Activated naive CD4-positive, alpha-beta T cell treated with Interleukin-2 at 50 U/mL for 16 hours (primary cell): ENCODE measurements at regions not wholly inside any gene's neighbourhood (a gene's known extent, or its start where the extent isn't known, plus 50 kb on each side); places are given as distances from the start of the nearest gene placed in this dataset.

Source experiments
- DNase-seq: peaks from one replicate; pipeline ENCODE4 v3.0.0-alpha.2; 2020

DNA sequence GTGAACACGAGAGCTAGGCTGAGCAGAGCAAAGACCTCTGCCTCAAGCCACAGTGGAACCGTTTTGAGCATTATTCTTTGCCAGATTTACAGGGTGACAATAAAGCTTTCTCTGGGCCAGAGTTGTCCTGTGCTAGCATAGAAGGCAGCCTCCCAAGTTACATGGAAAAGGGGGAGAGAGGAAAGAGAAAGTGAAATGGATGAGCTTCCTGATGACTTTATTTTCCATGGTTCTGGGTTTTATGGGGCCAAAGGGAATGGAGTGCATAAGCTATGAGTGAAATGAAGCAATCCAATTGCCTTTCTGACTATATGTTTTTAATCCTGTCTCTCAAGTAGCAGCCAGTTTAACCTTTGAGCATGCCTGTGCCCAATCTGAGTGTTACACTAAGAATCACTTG lies 428.4 kb downstream of the COG6 start:
- DNase-seq, result no peak

DNA sequence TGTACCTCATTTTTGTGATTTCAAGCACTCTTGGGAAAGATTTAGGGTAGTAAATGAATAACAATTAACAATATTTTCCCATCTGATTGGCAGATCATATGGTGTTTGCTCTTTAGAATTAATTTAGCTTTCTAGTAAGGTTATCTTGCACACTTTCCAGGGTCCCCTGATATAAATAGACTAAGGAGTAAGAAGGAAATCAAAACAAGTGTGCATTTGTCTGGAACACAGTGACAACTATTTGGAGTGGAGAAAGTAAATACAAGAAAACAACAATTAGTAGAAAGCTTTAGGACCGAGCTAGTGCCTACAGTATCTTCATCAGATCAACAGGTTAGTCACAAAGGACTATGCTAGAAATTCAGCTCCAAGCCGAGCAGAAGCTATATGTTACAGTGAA lies 429.5 kb downstream of the COG6 start:
- no peak for DNase-seq

DNA sequence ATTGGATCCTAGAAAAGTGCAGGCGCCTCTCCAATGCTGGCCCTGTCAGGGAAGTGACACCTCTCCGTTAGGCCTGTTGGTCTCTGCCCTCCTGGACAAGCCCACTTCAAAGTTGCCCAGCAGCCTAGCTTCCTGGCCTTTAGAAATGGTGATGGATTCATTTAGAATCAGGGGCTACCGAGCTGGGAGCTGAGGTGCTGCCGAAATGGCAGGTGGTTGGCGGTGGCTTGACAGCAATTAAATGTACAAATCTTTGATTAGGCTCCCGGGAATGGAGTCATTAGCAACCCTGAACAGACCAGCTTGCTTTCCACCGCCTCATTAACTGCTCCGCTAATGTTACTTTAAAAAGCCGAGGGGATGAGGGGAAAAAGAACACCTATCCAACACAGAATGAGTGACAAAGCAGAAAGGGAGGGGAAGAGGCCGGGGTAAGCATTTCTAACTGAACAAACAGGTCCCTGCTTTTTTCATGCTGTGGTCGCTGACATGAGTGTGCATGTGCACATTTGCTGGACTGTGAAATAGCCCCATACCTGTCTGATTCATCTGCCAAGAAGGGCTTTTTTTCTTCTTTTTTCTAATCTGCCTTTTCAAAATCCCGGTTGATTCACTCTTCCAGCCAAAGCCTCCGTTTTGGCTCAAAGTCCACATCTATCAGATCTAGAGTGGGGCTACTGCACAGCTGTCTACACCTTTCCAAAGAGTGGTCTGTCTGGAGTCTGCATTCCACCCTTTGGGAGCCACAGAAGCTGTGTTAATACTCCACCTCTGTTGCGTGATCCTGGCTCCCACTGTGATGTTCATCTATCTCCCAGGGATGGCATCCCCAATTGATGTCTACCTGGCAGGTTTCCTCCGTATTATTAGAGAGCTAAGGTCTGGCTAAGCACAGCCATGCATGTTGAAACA lies 431.9 kb downstream of the COG6 start:
- DNase-seq, result no peak

DNA sequence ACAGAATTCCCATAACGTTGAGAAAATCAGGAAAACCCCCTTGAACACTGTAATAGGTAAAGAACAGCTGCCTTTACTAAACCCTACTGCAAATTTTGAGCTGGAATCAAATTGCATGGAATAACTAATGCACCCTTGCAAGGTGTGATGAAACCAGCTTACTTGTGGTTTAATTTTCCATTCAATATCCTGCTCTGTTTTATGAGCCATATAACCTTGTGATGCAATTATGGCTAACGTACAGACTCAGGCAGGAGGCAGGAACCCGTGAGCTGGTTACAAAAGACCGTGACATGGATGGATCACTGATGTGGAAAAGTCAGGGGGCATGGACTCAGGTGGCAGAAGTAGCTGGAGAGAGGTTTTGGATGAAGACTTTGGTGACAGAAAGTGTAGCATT lies 438.6 kb downstream of the COG6 start:
- no peak for DNase-seq

DNA sequence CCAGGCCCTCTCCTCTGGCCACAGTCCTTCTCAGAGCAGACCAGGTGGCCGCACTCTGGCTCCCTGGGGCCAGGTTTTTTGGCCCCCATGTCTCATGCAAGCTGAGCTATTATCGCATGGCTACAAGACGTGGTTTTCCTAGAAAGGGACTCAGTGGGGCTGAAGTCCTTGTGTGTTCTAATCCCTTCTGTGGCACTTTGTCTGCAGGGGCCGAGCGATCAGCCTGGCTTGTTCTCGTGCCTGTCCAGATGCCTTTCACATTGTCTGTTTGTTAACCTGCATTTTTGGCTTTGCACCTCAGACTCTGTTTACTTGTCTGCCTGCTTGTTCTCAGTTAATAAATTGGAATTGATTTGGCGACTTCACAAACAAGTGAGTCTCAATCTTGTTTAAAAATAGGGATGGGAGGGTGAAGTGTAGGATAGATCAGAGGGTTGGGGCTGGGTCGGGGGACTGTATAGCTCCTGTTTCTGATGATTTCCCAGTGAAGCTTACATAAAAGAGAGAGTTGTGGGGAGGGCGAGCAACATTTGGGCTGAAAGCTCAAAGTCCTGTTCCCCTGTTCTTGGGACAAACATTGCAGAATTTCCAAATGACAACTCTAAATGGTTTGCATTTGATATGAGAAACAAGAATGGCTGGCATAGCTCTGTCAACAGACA lies 440.4 kb downstream of the COG6 start:
- no peak for DNase-seq

DNA sequence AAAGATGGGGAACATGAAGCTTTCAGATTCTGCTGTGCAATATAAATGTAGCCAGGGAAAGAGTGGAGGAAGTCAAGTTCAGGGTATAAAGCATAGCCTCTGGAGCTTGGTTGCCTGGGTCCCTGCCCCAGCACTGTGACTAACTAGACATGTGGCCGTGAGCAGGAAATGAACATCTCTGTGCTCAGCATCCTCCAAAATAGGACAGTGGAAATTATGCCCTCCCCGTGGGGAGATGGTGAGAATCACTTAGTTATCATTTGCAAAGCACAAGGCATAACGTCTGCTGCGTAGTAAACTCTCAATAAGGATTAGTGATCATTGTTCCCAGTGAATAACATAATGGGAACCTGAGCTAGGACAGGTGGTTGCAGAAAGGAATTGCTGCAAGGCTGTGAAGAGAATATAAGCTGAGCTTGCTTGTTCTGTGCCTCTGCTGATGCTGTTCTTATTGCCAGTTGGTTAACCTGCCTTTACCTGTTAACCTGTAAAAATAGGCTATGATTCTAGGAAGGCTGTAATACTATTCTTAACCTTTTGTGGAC lies 441.0 kb downstream of the COG6 start:
- peak; percentile 35 for DNase-seq

DNA sequence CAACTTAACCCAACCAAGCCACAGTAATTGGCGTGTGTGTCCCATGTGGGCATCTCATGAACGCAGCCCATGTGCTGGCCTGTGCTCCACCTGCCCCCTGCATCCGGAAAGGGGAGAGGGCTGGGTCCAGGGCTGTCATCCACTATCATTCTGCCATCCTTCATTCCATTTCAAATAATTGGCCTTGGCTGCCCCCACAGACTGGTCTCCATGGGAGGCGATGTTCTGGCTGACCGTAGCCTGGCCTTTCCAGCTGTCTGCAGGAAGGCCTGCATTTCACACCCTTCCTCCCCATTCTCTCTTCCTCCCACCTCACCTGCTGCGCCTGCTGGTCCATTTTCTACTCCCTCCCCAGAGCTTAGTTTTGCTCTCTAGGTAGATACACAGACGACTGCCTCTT lies 442.8 kb downstream of the COG6 start:
- no peak for DNase-seq

DNA sequence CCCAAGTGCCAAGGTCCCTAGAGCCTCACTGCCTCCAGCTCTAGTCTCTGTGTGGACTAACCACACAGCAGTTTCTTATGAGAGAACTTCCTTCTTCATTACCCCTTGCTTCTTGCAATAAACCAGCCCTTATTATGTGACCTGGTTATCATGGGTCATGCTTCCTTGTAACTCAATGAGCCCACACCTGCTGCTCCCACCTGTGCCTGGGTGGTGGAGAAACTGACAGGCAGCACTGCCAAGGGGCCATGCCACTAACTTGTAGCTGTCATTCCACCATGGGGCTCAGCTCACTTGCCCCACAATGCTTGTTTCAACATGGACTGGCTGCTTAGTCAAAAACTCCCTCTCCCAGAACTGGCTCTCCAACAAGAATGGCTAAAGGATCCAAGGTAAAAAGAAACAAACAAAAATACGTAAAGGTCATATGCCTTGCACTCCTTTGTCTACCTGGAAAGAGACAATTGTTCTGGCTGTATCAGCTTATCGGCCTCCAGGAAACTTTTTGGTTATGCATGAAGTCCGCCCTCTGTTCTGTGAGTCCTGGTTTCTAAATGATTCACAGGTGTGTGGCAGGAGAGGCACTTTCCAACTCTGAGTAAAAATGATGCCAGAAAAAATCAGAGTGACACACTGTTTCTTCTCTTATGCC lies 446.4 kb downstream of the COG6 start:
- peak; percentile 38 for DNase-seq

DNA sequence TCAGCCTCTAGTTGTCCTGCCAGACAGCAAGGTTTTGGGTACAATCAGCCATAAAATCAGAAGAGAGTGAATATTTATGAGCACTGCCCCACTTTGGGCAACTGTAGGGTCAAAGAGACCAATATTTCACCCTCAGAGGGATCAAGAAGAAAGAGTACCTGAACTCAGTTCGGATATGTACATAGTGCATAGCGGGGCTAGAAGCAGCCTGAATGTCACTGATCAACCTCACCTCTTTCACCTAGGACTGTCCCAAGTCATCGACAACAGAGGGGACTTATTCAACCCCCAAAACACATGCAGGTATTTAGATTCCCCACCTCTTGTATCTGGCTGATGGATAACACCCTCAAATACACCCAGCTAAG lies 446.9 kb downstream of the COG6 start:
- no peak for DNase-seq

DNA sequence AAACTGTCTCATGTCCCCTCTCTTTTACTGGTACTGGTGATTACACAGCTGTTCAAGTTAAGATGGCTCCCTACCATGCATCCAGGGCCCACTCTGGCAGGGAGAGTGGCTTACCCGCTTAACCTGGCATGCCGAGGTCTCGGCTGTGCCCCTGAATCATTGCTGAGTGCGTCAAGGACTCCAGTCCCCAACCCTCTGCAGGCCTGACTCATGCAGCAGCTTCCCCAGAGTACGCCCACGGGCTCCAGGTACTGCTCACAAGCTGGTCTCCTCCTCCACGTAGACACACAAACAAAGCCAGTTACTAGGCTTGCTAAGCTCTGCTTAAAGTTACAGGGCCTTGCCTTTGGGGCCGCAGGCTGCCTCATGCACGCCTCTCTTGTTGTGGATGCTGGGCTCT lies 447.4 kb downstream of the COG6 start:
- peak; percentile 91 for DNase-seq

DNA sequence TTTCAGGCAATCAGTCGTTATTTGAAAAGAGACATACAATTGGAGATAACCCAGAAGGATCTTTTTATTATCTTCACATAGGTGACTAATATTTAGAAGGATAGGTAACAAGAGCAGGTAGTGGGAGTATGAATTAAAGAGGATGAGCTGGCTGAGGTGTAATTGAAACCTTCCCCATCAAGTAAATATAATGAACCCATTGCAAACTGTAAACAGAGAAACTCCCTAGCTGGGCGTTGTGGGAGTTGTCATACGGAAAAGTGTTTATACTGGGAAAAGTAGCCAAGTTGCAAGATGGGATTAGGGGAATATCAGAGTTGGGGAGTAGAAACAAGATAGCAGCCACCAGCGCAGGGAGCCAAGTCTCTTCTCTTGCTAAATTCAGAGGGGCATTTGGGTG lies 448.4 kb downstream of the COG6 start:
- DNase-seq, result no peak

DNA sequence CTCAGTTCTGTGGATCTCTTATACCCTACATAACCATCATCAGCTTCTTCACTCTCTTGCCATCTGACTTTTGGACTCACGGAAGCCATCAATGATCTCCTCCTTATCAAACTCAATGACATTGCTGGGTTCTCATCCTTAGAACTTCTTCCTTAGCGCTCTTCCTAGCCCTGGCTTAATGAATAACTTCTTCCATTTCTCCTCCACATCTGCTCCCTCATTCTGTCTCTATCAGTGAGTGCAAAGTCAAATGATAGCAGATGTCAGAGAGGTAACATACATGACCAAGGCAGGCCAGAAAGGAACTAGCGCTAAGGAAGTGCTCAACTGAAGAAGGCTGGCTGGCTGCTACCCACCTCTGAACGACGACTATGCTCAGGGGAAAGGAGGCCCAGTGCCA lies 449.8 kb downstream of the COG6 start:
- DNase-seq, result no peak

DNA sequence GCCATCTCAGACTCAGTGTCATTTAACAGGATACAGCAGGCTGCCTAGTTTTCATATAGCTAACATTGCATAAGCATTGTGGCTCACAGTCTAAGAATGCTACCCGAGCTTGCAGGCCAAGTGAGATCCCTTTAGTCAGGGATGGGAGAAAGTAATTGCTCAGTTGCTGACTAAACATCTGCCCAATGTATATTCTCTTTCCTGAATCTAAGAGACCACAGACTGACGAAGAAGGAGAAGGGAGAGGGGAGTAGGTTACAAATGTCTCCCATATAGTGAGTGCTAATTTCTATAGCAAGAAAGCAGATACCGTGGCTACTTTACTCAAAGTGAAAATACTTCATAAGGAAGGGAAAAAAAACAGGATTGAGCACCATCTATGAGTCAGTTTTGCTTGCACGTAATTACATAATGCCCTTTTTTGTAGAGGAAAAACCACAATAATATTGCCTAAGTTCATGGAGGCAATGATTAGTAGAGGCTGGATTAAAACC lies 453.9 kb downstream of the COG6 start:
- DNase-seq, result no peak

DNA sequence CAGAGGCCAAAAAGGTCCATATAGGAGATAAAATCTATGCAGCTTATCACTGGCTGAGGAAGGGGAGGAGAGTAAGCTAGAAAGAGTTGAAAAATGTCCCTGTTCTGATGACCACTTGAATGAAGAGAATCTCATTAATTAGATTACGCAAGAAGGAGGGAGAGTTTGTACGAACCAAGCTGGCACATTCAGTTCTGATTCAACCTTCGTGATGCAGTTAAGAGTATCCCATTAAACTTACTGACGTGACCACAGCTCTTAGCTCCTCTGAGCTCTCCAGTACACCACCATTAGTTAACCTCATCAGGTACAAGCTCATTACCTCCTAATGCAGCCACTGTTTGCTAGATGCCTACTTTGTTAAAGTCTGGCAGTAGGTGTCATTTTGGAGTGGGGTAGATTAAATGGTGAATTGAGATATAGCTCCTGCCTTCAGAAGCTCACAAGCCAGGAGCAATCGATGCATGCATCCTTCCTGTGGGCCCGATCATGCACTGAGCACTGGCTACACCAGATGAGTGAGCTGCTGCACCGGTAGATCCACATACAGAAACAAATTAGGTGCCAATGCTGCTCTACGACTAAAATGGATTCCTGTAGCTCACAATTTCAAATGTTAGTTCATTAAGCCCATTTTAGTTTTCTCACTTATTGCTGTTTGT lies 458.3 kb downstream of the COG6 start:
- no peak for DNase-seq

DNA sequence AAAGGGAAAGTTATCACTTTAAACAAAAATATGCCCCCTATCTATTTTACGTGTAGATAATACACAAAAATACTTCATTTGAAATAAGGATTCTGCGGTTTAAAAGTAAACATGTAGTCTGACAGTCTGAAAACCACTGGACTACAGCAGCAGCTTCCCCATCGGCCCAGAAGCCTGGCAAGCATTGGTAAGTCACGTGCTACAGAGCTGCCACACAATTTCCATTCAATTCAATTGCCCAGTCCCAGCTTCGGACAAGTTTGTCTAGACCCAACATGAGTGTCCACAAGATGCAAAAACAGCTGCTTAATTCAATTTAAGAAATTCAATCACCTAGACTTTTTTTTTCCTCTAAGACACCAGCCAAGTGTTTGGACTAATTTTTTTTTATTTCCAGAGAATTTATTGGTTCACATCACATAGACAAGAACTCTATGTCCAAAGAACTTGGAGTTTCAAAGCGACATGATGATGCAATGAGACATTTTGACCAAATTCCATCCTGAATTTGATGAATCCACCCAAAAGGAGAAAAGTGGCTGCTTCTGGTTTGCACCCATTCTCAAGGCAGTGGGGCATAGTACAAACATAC lies 458.9 kb downstream of the COG6 start:
- DNase-seq, result no peak

DNA sequence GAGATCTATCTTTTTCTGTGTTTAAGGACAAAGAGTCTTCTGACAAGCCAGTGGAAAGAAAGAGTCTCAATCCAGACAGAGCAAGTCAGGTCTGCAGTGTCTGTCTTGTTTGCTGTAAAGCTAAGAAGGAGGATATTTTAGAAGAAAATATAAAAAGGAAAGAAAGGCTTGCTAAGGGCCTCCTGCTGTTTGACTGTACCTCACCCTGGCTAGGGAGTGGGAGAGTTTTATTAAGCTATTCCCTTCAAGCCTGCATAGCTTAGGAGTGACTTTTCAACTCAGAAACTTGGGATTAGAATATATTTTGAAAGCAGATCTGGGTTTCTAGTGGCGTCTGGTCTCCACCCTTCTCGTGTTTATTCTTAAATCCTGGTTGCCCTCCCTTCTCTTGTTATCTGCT lies 460.0 kb downstream of the COG6 start:
- no peak for DNase-seq

DNA sequence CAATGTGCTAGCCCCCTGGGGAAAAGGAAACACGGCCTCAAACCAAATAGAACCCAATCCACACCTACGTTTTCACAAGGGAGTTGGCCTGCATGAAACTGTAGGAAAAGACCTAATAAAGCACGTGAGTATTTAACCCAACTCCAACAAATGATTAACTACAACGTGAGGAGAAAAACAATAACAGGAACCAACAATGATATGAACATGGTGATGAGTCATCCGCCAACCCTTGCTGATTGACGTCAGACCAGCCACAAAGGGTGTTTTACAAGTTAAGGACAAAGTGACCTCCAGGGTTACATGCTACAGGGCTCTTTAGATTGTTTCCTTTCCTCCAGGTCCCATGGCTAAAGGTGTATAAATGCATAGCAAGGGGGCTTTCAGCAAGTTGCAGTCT lies 460.5 kb downstream of the COG6 start:
- peak; percentile 51 for DNase-seq

DNA sequence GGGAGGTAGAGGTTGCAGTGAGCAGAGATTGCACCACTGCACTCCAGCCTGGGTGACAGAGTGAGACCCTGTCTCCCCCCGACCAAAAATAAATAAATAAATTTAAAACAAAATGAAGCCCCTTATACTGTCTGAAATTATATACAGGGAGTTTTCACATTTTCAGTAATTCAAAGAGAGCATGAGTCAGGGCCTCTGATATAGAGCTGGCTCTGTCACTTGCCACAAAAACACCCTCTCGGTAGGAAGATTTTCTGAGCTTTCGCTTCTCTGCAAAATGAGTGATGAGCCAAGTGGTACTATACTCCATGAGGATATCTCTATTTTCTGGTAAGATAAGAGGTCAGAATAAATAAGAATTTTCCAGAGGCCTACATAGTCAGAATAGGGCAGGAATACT lies 462.9 kb downstream of the COG6 start:
- DNase-seq, result no peak

DNA sequence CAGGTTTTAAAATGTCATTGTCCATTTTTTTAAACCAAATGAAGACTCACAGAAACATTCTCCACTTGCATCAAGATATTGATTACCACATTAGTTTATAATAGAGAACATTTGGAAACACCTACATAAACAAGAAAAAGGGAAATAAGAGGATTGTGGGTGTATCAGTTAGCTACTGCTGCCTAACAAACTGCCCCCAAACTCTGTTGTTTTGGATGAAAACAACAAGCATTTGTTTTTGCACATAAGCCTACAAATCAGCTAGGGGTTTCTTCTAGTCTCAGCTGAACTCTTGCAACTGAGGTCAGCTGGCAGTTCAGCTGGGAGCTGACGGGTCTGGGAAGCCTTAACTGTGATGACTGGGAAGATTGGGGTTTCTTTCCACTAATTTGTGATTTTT lies 464.4 kb downstream of the COG6 start:
- DNase-seq, result no peak

DNA sequence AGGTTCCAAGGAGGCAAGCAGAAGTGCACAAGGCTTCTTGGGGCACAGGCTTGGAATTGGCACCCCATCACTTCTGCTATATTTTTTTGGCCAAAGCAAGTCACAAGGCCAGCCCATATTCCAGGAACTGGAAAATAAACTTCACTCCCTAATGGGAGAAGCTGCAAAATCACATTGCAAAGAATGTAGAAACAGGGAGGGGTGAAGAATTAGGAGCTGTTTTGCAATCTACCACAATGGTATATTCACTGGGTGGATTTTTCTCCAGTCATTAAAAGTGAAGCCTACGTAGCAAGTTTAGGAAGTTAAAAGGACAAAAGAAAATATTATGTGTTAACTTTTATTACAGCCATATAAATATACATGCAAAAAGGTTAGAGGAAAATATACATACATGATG lies 464.8 kb downstream of the COG6 start:
- DNase-seq, result no peak

DNA sequence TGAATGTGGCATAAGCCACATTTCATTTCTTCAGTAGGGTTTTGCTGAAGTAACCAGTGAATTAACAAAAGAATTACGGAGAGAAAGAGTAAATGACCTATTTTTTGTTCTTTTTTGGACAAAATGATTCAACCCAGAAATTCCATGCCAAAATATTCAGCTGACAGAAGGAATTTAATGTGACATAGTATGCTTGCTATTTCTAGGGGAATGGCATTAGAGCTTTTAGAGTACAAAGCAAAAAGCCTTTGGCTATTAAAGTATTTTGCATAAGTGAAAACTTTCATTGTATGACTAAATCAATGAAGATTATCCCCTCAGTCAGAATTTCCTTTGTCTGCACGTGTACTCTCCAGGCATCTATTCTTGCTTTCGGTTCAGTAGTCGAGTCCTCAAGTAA lies 465.3 kb downstream of the COG6 start:
- DNase-seq, result no peak

DNA sequence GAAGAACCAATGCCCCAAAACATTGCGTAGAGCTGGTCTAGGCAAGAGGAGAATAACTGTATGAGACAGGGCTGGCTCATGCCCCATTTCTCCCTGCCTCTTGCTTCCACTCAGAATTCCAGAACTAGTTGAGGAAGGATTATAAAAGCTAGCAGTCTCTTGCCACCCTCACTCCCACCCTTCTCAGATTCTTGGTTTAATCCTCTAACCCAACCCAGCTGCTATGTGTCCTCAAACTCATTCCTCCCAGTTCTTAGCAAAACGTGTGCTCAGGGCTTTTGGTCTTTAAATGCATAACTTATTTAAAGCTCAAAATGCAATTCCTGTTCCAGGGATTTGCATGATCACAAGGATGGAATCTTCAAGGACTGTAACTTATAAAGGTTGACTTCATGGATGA lies 466.3 kb downstream of the COG6 start:
- DNase-seq, result no peak
